ENCODE measurements at regions not wholly inside any gene's neighbourhood (a gene's known extent, or its start where the extent isn't known, plus 50 kb on each side); places are given as distances from the start of the nearest gene placed in this dataset.

- ATAC-seq (replicated peaks; ENCODE audit: extremely low read depth, poor library complexity, severe bottlenecking) (no peak), DNase-seq (ENCODE audit: low spot score in 2 of 2) (no peak)
- H3K9me3 Mint-ChIP-seq: no peaks in the 10 kb centered on the region
- no peak overlapping the region for H3K4me3 Mint-ChIP-seq
- no peaks in the 10 kb centered on the region for H3K36me3 Mint-ChIP-seq (ENCODE audit: insufficient read depth)
- H3K27me3 Mint-ChIP-seq: no peaks in the 10 kb centered on the region
- no peaks in the 10 kb centered on the region for H3K4me1 Mint-ChIP-seq
- no peak overlapping the region for H3K27ac Mint-ChIP-seq (ENCODE audit: low read depth)
Observed at GRCh38 chr15:87200149-87200548, 1056.4 kb downstream of the NTRK3 start.

- no peak for DNase-seq (ENCODE audit: low spot score in 2 of 2)
- no peaks in the 10 kb centered on the region for H3K27me3 Mint-ChIP-seq
- no peaks in the 10 kb centered on the region for H3K36me3 Mint-ChIP-seq (ENCODE audit: insufficient read depth)
- no peak overlapping the region for H3K27ac Mint-ChIP-seq (ENCODE audit: low read depth)
- ATAC-seq (replicated peaks; ENCODE audit: extremely low read depth, poor library complexity, severe bottlenecking): no peak
- peaks cover 15% of the 10 kb centered on the region for H3K9me3 Mint-ChIP-seq
- no peaks in the 10 kb centered on the region for H3K4me1 Mint-ChIP-seq
- no peak overlapping the region for H3K4me3 Mint-ChIP-seq
Observed at GRCh38 chr15:87197981-87198380, 1058.6 kb downstream of the NTRK3 start.

GRCh38 chr15:87196498-87196897 lies 1060.0 kb downstream of the NTRK3 start:
- no peaks in the 10 kb centered on the region for H3K27me3 Mint-ChIP-seq
- no peak overlapping the region for H3K27ac Mint-ChIP-seq (ENCODE audit: low read depth)
- DNase-seq (ENCODE audit: low spot score in 2 of 2) (no peak), ATAC-seq (replicated peaks; ENCODE audit: extremely low read depth, poor library complexity, severe bottlenecking) (no peak)
- H3K36me3 Mint-ChIP-seq (ENCODE audit: insufficient read depth): no peaks in the 10 kb centered on the region
- no peak overlapping the region for H3K4me3 Mint-ChIP-seq
- no peaks in the 10 kb centered on the region for H3K4me1 Mint-ChIP-seq
- H3K9me3 Mint-ChIP-seq: peaks cover 17% of the 10 kb centered on the region

GRCh38 chr15:87193481-87193880 lies 1063.1 kb downstream of the NTRK3 start:
- peaks cover 17% of the 10 kb centered on the region for H3K9me3 Mint-ChIP-seq
- ATAC-seq (replicated peaks; ENCODE audit: extremely low read depth, poor library complexity, severe bottlenecking): no peak
- no peak overlapping the region for H3K4me3 Mint-ChIP-seq
- H3K27ac Mint-ChIP-seq (ENCODE audit: low read depth): no peak overlapping the region
- no peaks in the 10 kb centered on the region for H3K36me3 Mint-ChIP-seq (ENCODE audit: insufficient read depth)
- no peaks in the 10 kb centered on the region for H3K4me1 Mint-ChIP-seq
- H3K27me3 Mint-ChIP-seq: no peaks in the 10 kb centered on the region
- no peak for DNase-seq (ENCODE audit: low spot score in 2 of 2)

GRCh38 chr15:87167706-87168105 lies 1088.0 kb downstream of the AGBL1 start:
- no peaks in the 10 kb centered on the region for H3K4me1 Mint-ChIP-seq
- DNase-seq (ENCODE audit: low spot score in 2 of 2) (no peak), ATAC-seq (replicated peaks; ENCODE audit: extremely low read depth, poor library complexity, severe bottlenecking) (no peak)
- H3K27ac Mint-ChIP-seq (ENCODE audit: low read depth): no peak overlapping the region
- peaks cover 4% of the 10 kb centered on the region for H3K9me3 Mint-ChIP-seq
- no peak overlapping the region for H3K4me3 Mint-ChIP-seq
- no peaks in the 10 kb centered on the region for H3K36me3 Mint-ChIP-seq (ENCODE audit: insufficient read depth)
- H3K27me3 Mint-ChIP-seq: no peaks in the 10 kb centered on the region

- H3K4me1 Mint-ChIP-seq: no peaks in the 10 kb centered on the region
- H3K36me3 Mint-ChIP-seq (ENCODE audit: insufficient read depth): no peaks in the 10 kb centered on the region
- no peak overlapping the region for H3K4me3 Mint-ChIP-seq
- peaks cover 4% of the 10 kb centered on the region for H3K9me3 Mint-ChIP-seq
- H3K27me3 Mint-ChIP-seq: no peaks in the 10 kb centered on the region
- H3K27ac Mint-ChIP-seq (ENCODE audit: low read depth): no peak overlapping the region
- ATAC-seq (replicated peaks; ENCODE audit: extremely low read depth, poor library complexity, severe bottlenecking) (no peak), DNase-seq (ENCODE audit: low spot score in 2 of 2) (no peak)
Observed at GRCh38 chr15:87167055-87167454, 1087.4 kb downstream of the AGBL1 start.

- Mint-ChIP-seq H3K4me1 (no peaks in the 10 kb centered on the region), H3K9me3 (peaks cover 10% of the 10 kb centered on the region), H3K4me3 (no peak overlapping the region), H3K27me3 (no peaks in the 10 kb centered on the region), H3K27ac (ENCODE audit: low read depth) (no peak overlapping the region), H3K36me3 (ENCODE audit: insufficient read depth) (no peaks in the 10 kb centered on the region)
- ATAC-seq (replicated peaks; ENCODE audit: extremely low read depth, poor library complexity, severe bottlenecking) (no peak), DNase-seq (ENCODE audit: low spot score in 2 of 2) (no peak)
Observed at GRCh38 chr15:87155771-87156170, 1076.1 kb downstream of the AGBL1 start.

- no peaks in the 10 kb centered on the region for H3K4me1 Mint-ChIP-seq
- no peak overlapping the region for H3K4me3 Mint-ChIP-seq
- H3K27ac Mint-ChIP-seq (ENCODE audit: low read depth): no peak overlapping the region
- peaks cover 9% of the 10 kb centered on the region for H3K9me3 Mint-ChIP-seq
- ATAC-seq (replicated peaks; ENCODE audit: extremely low read depth, poor library complexity, severe bottlenecking) (no peak), DNase-seq (ENCODE audit: low spot score in 2 of 2) (no peak)
- H3K36me3 Mint-ChIP-seq (ENCODE audit: insufficient read depth): no peaks in the 10 kb centered on the region
- H3K27me3 Mint-ChIP-seq: no peaks in the 10 kb centered on the region
Observed at GRCh38 chr15:87154761-87155160, 1075.1 kb downstream of the AGBL1 start.

- H3K27ac Mint-ChIP-seq (ENCODE audit: low read depth): no peak overlapping the region
- H3K4me1 Mint-ChIP-seq: no peaks in the 10 kb centered on the region
- peaks cover 11% of the 10 kb centered on the region for H3K27me3 Mint-ChIP-seq
Observed at GRCh38 chr15:87151202-87151748, 1071.6 kb downstream of the AGBL1 start.

GRCh38 chr15:87145696-87146095 lies 1066.0 kb downstream of the AGBL1 start:
- H3K9me3 Mint-ChIP-seq: peaks cover 6% of the 10 kb centered on the region
- H3K27ac Mint-ChIP-seq (ENCODE audit: low read depth): no peak overlapping the region
- H3K4me3 Mint-ChIP-seq: no peak overlapping the region
- peaks cover 14% of the 10 kb centered on the region for H3K27me3 Mint-ChIP-seq
- no peak for ATAC-seq (replicated peaks; ENCODE audit: extremely low read depth, poor library complexity, severe bottlenecking)
- peaks cover 2% of the 10 kb centered on the region for H3K36me3 Mint-ChIP-seq (ENCODE audit: insufficient read depth)
- no peaks in the 10 kb centered on the region for H3K4me1 Mint-ChIP-seq
- no peak for DNase-seq (ENCODE audit: low spot score in 2 of 2)

More at GRCh38 chr15:87151202-87151748, 1071.6 kb downstream of the AGBL1 start:
- DNase-seq (ENCODE audit: low spot score in 2 of 2) (no peak), ATAC-seq (replicated peaks; ENCODE audit: extremely low read depth, poor library complexity, severe bottlenecking) (no peak)
- H3K36me3 Mint-ChIP-seq (ENCODE audit: insufficient read depth): no peaks in the 10 kb centered on the region
- peaks cover 6% of the 10 kb centered on the region for H3K9me3 Mint-ChIP-seq
- H3K4me3 Mint-ChIP-seq: no peak overlapping the region

- no peak overlapping the region for H3K27ac Mint-ChIP-seq (ENCODE audit: low read depth)
- no peaks in the 10 kb centered on the region for H3K4me1 Mint-ChIP-seq
- ATAC-seq (replicated peaks; ENCODE audit: extremely low read depth, poor library complexity, severe bottlenecking): no peak
- no peak overlapping the region for H3K4me3 Mint-ChIP-seq
- peaks cover 14% of the 10 kb centered on the region for H3K27me3 Mint-ChIP-seq
- H3K36me3 Mint-ChIP-seq (ENCODE audit: insufficient read depth): peaks cover 2% of the 10 kb centered on the region
- DNase-seq (ENCODE audit: low spot score in 2 of 2): no peak
- H3K9me3 Mint-ChIP-seq: peaks cover 6% of the 10 kb centered on the region
Observed at GRCh38 chr15:87144775-87145174, 1065.1 kb downstream of the AGBL1 start.

GRCh38 chr15:87142096-87142495 lies 1062.4 kb downstream of the AGBL1 start:
- H3K4me3 Mint-ChIP-seq: no peak overlapping the region
- no peak overlapping the region for H3K27ac Mint-ChIP-seq (ENCODE audit: low read depth)
- DNase-seq (ENCODE audit: low spot score in 2 of 2): no peak
- no peak for ATAC-seq (replicated peaks; ENCODE audit: extremely low read depth, poor library complexity, severe bottlenecking)
- peaks cover 6% of the 10 kb centered on the region for H3K9me3 Mint-ChIP-seq
- peaks cover 11% of the 10 kb centered on the region for H3K27me3 Mint-ChIP-seq
- H3K4me1 Mint-ChIP-seq: no peaks in the 10 kb centered on the region
- H3K36me3 Mint-ChIP-seq (ENCODE audit: insufficient read depth): peaks cover 2% of the 10 kb centered on the region

GRCh38 chr15:87135109-87135508 lies 1055.4 kb downstream of the AGBL1 start:
- H3K4me1 Mint-ChIP-seq: no peaks in the 10 kb centered on the region
- H3K9me3 Mint-ChIP-seq: peaks cover 6% of the 10 kb centered on the region
- no peak overlapping the region for H3K27ac Mint-ChIP-seq (ENCODE audit: low read depth)
- H3K4me3 Mint-ChIP-seq: no peak overlapping the region
- H3K27me3 Mint-ChIP-seq: no peaks in the 10 kb centered on the region
- no peak for ATAC-seq (replicated peaks; ENCODE audit: extremely low read depth, poor library complexity, severe bottlenecking)
- H3K36me3 Mint-ChIP-seq (ENCODE audit: insufficient read depth): no peaks in the 10 kb centered on the region
- no peak for DNase-seq (ENCODE audit: low spot score in 2 of 2)

GRCh38 chr15:87133704-87134103 lies 1054.0 kb downstream of the AGBL1 start:
- Mint-ChIP-seq H3K9me3 (peaks cover 6% of the 10 kb centered on the region), H3K4me3 (no peak overlapping the region), H3K27me3 (no peaks in the 10 kb centered on the region), H3K27ac (ENCODE audit: low read depth) (no peak overlapping the region), H3K36me3 (ENCODE audit: insufficient read depth) (no peaks in the 10 kb centered on the region), H3K4me1 (no peaks in the 10 kb centered on the region)
- ATAC-seq (replicated peaks; ENCODE audit: extremely low read depth, poor library complexity, severe bottlenecking): no peak
- no peak for DNase-seq (ENCODE audit: low spot score in 2 of 2)
